K562 (cell line): ENCODE measurements at regions not wholly inside any gene's neighbourhood (a gene's known extent, or its start where the extent isn't known, plus 50 kb on each side); places are given as distances from the start of the nearest gene placed in this dataset.

Experiments
- ATAC-seq: fragments of 200-7000 bp; cut with Tn5 transposase; 3 replicates; pipeline ENCODE4 v1.9.1; 2020; ENCODE audit warnings: moderate library complexity
- BruUV-seq: library from RNA; stranded (reverse); fragments of 400-500 nt; replicated peaks from 2 replicates; lab custom pipeline; 2021; lab: Mats Ljungman, UMichigan
- CTCF ChIA-PET: fragments of 300-600 bp; formaldehyde crosslinking; extraction: SDS; loops from one replicate; lab custom pipeline; 2021; ENCODE audit warnings: low intra/inter-chr PET ratio; lab: Yijun Ruan, JAX
- POLR2A ChIA-PET: fragments of 300-600, 350-650 bp; sonication (Branson Sonifier 250); formaldehyde crosslinking; extraction: SDS; loops from one replicate; lab custom pipeline; 2021; ENCODE audit warnings: antibody characterized with exemption, inconsistent platforms; lab: Yijun Ruan, JAX
- DNase-seq, 4 experiments: peaks; one replicate each; pipeline versions ENCODE4 v3.0.0 to v3.0.0-alpha.2; 2011 to 2018; ENCODE audit warnings: low spot score in 3 of 4, mixed read lengths in 3 of 4; ENCODE audit errors: extremely low read depth in 1 of 4
- FAIRE-seq: peaks from 2 replicates; lab custom pipeline; 2011; peaks lifted over from hg19 to GRCh38; lab: Jason Lieb, UNC
- H2AFZ ChIP-seq: 2 replicates; pipeline ENCODE4 v1.6.0; 2011; ENCODE audit warnings: low read depth, low read length, control low read depth, inconsistent platforms
- H3K27ac ChIP-seq: fragments of 200-600 bp; 3 replicates; pipeline ENCODE4 v1.8.0; 2011; ENCODE audit warnings: low read depth, mild to moderate bottlenecking, control low read depth, inconsistent platforms, low read length, moderate library complexity, mixed read lengths; ENCODE audit errors: extremely low read depth
- H3K27me3 ChIP-seq, 2 experiments: fragments of 300-600 bp in 1 of 2; 2 replicates in 1 of 2; 3 replicates in 1 of 2; pipeline versions ENCODE4 v1.6.0 to v1.8.0; 2011; ENCODE audit warnings: inconsistent platforms in 2 of 2, low read length in 2 of 2, mild to moderate bottlenecking in 1 of 2, mixed read lengths in 1 of 2, moderate library complexity in 1 of 2; ENCODE audit not compliant: control insufficient read depth in 2 of 2, insufficient read depth in 2 of 2
- H3K36me3 ChIP-seq: fragments of 300-600 bp; 3 replicates; pipeline ENCODE4 v1.8.0; 2011; ENCODE audit warnings: mild to moderate bottlenecking, low read length, inconsistent platforms; ENCODE audit not compliant: control insufficient read depth, insufficient read depth
- H3K4me1 ChIP-seq, 2 experiments: fragments of 200-600 bp in 1 of 2; replicated peaks in 1 of 2; 2 replicates in 1 of 2; 3 replicates in 1 of 2; pipeline versions ENCODE4 v1.5.1 to v1.8.0; 2011; ENCODE audit warnings: inconsistent platforms in 2 of 2, low read length in 2 of 2, mild to moderate bottlenecking in 1 of 2, mixed read lengths in 1 of 2, moderate library complexity in 1 of 2; ENCODE audit not compliant: control insufficient read depth in 2 of 2, insufficient read depth in 2 of 2
- H3K4me2 ChIP-seq: 2 replicates; pipeline ENCODE4 v1.6.1; 2011; ENCODE audit warnings: low read length, control low read depth, inconsistent platforms, mixed read lengths; ENCODE audit not compliant: insufficient read depth
- H3K4me3 ChIP-seq: fragments of 200-600 bp; sonication (generic), shearing (Covaris generic); 2 replicates; pipeline ENCODE4 v1.5.1; 2016; ENCODE audit warnings: control low read depth, inconsistent platforms
- H3K79me2 ChIP-seq: fragments of 200-600 bp; 3 replicates; pipeline ENCODE4 v1.8.0; 2011; ENCODE audit warnings: low read length, inconsistent platforms; ENCODE audit not compliant: control insufficient read depth, insufficient read depth
- H3K9ac ChIP-seq, 2 experiments: 2 replicates each; pipeline versions ENCODE4 v1.6.0 to v1.6.1; 2011; ENCODE audit warnings: low read depth in 2 of 2, low read length in 2 of 2, control low read depth in 1 of 2, inconsistent platforms in 1 of 2, mild to moderate bottlenecking in 1 of 2, mixed read lengths in 1 of 2; ENCODE audit not compliant: insufficient read depth in 1 of 2
- H3K9me1 ChIP-seq: one replicate; pipeline ENCODE4 v1.6.0; 2011; ENCODE audit warnings: inconsistent platforms, mild to moderate bottlenecking, low read length, moderate library complexity; ENCODE audit not compliant: control insufficient read depth, insufficient read depth
- H3K9me3 ChIP-seq: replicated peaks from 2 replicates; pipeline ENCODE4 v1.5.1; 2011; ENCODE audit warnings: low read depth, low read length, inconsistent platforms; ENCODE audit not compliant: control insufficient read depth, insufficient read depth
- H4K20me1 ChIP-seq: replicated peaks from 2 replicates; pipeline ENCODE4 v1.6.1; 2011; ENCODE audit warnings: low read length, inconsistent platforms, mixed read lengths; ENCODE audit not compliant: control insufficient read depth, insufficient read depth
- CEBPB ChIP-seq: fragments of 450-650 bp; IDR thresholded peaks from 2 replicates; pipeline ENCODE4 v1.6.1; 2016; ENCODE audit warnings: missing genetic modification characterization, missing compliant biosample characterization
- ESRRB ChIP-seq: fragments of 250-450 bp; sonication (Bioruptor Pico); IDR thresholded peaks from 2 replicates; pipeline ENCODE4 v1.5.0; 2020; ENCODE audit warnings: mild to moderate bottlenecking, moderate library complexity, borderline replicate concordance
- FOXA1 ChIP-seq: fragments of 450-650 bp; IDR thresholded peaks from 2 replicates; pipeline ENCODE4 v1.6.1; 2016; ENCODE audit warnings: mild to moderate bottlenecking, borderline replicate concordance
- FOXM1 ChIP-seq, 2 experiments: fragments of 450-650 bp in 1 of 2; sonication (generic) in 1 of 2; formaldehyde crosslinking in 1 of 2; IDR thresholded peaks; 2 replicates each; pipeline versions ENCODE4 v1.6.1 to v1.9.0; 2017 to 2022; ENCODE audit warnings: low read depth in 2 of 2, mild to moderate bottlenecking in 2 of 2, missing genetic modification reagents in 1 of 2, moderate library complexity in 1 of 2
- ILF3 ChIP-seq: fragments of 450-650 bp; IDR thresholded peaks from 2 replicates; pipeline ENCODE4 v1.6.1; 2018; ENCODE audit warnings: antibody characterized with exemption, mild to moderate bottlenecking, moderate library complexity, borderline replicate concordance
- ILK ChIP-seq: fragments of 450-650 bp; IDR thresholded peaks from 2 replicates; pipeline ENCODE4 v1.6.1; 2016; ENCODE audit warnings: missing genetic modification characterization, low read depth, mild to moderate bottlenecking, missing compliant biosample characterization, moderate library complexity, borderline replicate concordance
- POLR2A ChIP-seq: fragments of 450-650 bp; conservative IDR thresholded peaks from 2 replicates; pipeline ENCODE4 v1.6.1; 2016
- RAD51 ChIP-seq: fragments of 450-650 bp; IDR thresholded peaks from 2 replicates; pipeline ENCODE4 v1.7.1; 2016; ENCODE audit warnings: low read depth, mild to moderate bottlenecking, borderline replicate concordance
- RBM22 ChIP-seq: fragments of 200-400 bp; formaldehyde crosslinking; IDR thresholded peaks from 2 replicates; pipeline ENCODE4 v1.6.1; 2018; ENCODE audit warnings: low read length, low read depth; ENCODE audit not compliant: poor library complexity, severe bottlenecking
- ZNF3 ChIP-seq: fragments of 250-450 bp; sonication (Bioruptor Pico); IDR thresholded peaks from 2 replicates; pipeline ENCODE4 v1.5.0; 2021; ENCODE audit warnings: mild to moderate bottlenecking, moderate library complexity
- ZNF668 ChIP-seq: fragments of 250-450 bp; sonication (Bioruptor Pico); IDR thresholded peaks from 2 replicates; pipeline ENCODE4 v1.8.0; 2022; ENCODE audit warnings: mild to moderate bottlenecking, inconsistent platforms
- WGBS: fragments of 100-300 bp; shearing (Covaris generic); methylation state at CpG from one replicate; pipeline ENCODE4 v1.1.6; 2016; ENCODE audit warnings: low coverage, mixed read lengths; ENCODE audit not compliant: insufficient coverage; ENCODE audit errors: missing lambda C conversion rate; 5-methylcytosine and 5-hydroxymethylcytosine counted together
- in situ Hi-C: fragments of 300-500 bp; cut with MboI; formaldehyde crosslinking; loops from 4 replicates; pipeline ENCODE4 v1.15.0; 2018; ENCODE audit warnings: inconsistent platforms, mixed read lengths
- intact Hi-C: fragments of 100-400 bp; cut with micrococcal nuclease; formaldehyde crosslinking; loops from 2 replicates; pipeline ENCODE4 v1.14.2; 2022
- TF ChIP-seq, protein P1 (sequence below): fragments of 250-450 bp; sonication (Bioruptor Pico); IDR thresholded peaks from 2 replicates; pipeline ENCODE4 v1.4.0; 2020; ENCODE audit warnings: mild to moderate bottlenecking, moderate library complexity, borderline replicate concordance
- TF ChIP-seq, protein P2 (sequence below): fragments of 250-450 bp; sonication (Bioruptor Pico); IDR thresholded peaks from 2 replicates; pipeline ENCODE4 v1.5.0; 2021
- TF ChIP-seq, protein P3 (sequence below): fragments of 150-350 bp; IDR thresholded peaks from 2 replicates; pipeline ENCODE4 v1.6.1; 2014; ENCODE audit warnings: low read depth, mild to moderate bottlenecking, low read length, borderline replicate concordance

DNA sequence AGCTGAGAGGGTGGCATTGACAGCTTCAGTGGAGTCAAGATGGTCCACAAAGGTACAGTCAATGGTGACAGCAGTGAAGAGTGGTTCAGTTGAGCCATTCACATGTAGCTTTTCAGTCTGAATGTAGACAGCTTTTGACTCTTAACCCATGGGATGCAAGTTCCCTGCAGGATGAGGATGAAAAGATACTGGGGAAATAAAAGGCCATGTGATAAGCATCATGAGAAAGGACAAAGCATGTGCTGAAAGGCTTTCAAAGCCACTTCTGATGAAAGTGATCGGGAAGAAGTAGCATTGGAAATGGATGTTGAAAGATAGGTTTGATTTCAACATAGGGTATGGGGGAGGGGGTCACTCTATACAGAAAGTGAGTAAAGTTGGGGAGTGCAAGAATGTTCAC is 182.9 kb downstream of the ETS1 start:
- CTCF ChIA-PET, result no interaction called here
- POLR2A ChIA-PET, result no interaction called here

More for the DNA sequence above, 182.9 kb downstream of the ETS1 start:
- H3K9ac ChIP-seq, result no peak overlapping the region
- no TSS peak for BruUV-seq
- no peak overlapping the region for H3K4me3 ChIP-seq
- 0% methylated on average over 1 of the region's 1 CpG for WGBS
- intact Hi-C loops (no loop called here), in situ Hi-C loops (no loop called here)
- H3K27ac ChIP-seq, result no peak overlapping the region
- FAIRE-seq (no peak), ATAC-seq (no peak), DNase-seq (no peak)
- H2AFZ ChIP-seq, result no peak overlapping the region
- H3K79me2 ChIP-seq, result no peaks in the 10 kb centered on the region
- no peaks in the 10 kb centered on the region for H3K4me1 ChIP-seq
- no peaks in the 10 kb centered on the region for H4K20me1 ChIP-seq
- H3K27me3 ChIP-seq, result no peaks in the 10 kb centered on the region
- H3K9me1 ChIP-seq, result no peaks in the 10 kb centered on the region
- no peaks in the 10 kb centered on the region for H3K36me3 ChIP-seq
- H3K4me2 ChIP-seq, result no peak overlapping the region
- no peak for TF ChIP-seq ESRRB (CRISPR knock-in tag)
- TF ChIP-seq ZNF3 (CRISPR knock-in tag), result no peak
- TF ChIP-seq, protein P1, sequence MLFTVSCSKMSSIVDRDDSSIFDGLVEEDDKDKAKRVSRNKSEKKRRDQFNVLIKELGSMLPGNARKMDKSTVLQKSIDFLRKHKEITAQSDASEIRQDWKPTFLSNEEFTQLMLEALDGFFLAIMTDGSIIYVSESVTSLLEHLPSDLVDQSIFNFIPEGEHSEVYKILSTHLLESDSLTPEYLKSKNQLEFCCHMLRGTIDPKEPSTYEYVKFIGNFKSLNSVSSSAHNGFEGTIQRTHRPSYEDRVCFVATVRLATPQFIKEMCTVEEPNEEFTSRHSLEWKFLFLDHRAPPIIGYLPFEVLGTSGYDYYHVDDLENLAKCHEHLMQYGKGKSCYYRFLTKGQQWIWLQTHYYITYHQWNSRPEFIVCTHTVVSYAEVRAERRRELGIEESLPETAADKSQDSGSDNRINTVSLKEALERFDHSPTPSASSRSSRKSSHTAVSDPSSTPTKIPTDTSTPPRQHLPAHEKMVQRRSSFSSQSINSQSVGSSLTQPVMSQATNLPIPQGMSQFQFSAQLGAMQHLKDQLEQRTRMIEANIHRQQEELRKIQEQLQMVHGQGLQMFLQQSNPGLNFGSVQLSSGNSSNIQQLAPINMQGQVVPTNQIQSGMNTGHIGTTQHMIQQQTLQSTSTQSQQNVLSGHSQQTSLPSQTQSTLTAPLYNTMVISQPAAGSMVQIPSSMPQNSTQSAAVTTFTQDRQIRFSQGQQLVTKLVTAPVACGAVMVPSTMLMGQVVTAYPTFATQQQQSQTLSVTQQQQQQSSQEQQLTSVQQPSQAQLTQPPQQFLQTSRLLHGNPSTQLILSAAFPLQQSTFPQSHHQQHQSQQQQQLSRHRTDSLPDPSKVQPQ (CRISPR knock-in tag), result no peak
- no peak for TF ChIP-seq ILF3
- no peak for TF ChIP-seq ZNF668 (CRISPR knock-in tag)
- TF ChIP-seq RBM22, result no peak
- TF ChIP-seq, protein P2, sequence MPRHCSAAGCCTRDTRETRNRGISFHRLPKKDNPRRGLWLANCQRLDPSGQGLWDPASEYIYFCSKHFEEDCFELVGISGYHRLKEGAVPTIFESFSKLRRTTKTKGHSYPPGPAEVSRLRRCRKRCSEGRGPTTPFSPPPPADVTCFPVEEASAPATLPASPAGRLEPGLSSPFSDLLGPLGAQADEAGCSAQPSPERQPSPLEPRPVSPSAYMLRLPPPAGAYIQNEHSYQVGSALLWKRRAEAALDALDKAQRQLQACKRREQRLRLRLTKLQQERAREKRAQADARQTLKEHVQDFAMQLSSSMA, result no peak
- no peak for TF ChIP-seq FOXA1
- TF ChIP-seq CEBPB, result no peak
- TF ChIP-seq, protein P3, sequence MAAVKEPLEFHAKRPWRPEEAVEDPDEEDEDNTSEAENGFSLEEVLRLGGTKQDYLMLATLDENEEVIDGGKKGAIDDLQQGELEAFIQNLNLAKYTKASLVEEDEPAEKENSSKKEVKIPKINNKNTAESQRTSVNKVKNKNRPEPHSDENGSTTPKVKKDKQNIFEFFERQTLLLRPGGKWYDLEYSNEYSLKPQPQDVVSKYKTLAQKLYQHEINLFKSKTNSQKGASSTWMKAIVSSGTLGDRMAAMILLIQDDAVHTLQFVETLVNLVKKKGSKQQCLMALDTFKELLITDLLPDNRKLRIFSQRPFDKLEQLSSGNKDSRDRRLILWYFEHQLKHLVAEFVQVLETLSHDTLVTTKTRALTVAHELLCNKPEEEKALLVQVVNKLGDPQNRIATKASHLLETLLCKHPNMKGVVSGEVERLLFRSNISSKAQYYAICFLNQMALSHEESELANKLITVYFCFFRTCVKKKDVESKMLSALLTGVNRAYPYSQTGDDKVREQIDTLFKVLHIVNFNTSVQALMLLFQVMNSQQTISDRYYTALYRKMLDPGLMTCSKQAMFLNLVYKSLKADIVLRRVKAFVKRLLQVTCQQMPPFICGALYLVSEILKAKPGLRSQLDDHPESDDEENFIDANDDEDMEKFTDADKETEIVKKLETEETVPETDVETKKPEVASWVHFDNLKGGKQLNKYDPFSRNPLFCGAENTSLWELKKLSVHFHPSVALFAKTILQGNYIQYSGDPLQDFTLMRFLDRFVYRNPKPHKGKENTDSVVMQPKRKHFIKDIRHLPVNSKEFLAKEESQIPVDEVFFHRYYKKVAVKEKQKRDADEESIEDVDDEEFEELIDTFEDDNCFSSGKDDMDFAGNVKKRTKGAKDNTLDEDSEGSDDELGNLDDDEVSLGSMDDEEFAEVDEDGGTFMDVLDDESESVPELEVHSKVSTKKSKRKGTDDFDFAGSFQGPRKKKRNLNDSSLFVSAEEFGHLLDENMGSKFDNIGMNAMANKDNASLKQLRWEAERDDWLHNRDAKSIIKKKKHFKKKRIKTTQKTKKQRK, result no peak
- no peak for TF ChIP-seq ILK (tag)
- no peak for TF ChIP-seq FOXM1 (IDR thresholded peaks at IDR 0.05; ENCODE audit: low read depth)
- no peak for TF ChIP-seq FOXM1 (CRISPR knock-in tag; IDR thresholded peaks at IDR 0.05; ENCODE audit: low read depth)
- TF ChIP-seq RAD51, result no peak
- no peak for TF ChIP-seq POLR2A
- H3K9me3 ChIP-seq, result no peaks in the 10 kb centered on the region
